K562 (cell line): ENCODE measurements at regions not wholly inside any gene's neighbourhood (a gene's known extent, or its start where the extent isn't known, plus 50 kb on each side); places are given as distances from the start of the nearest gene placed in this dataset.

Source experiments
- ATAC-seq: fragments of 200-7000 bp; cut with Tn5 transposase; 3 replicates; pipeline ENCODE4 v1.9.1; 2020; ENCODE audit warnings: moderate library complexity
- BruUV-seq: library from RNA; stranded (reverse); fragments of 400-500 nt; replicated peaks from 2 replicates; lab custom pipeline; 2021; lab: Mats Ljungman, UMichigan
- CTCF ChIA-PET: fragments of 300-600 bp; formaldehyde crosslinking; extraction: SDS; loops from one replicate; lab custom pipeline; 2021; ENCODE audit warnings: low intra/inter-chr PET ratio; lab: Yijun Ruan, JAX
- POLR2A ChIA-PET: fragments of 300-600, 350-650 bp; sonication (Branson Sonifier 250); formaldehyde crosslinking; extraction: SDS; loops from one replicate; lab custom pipeline; 2021; ENCODE audit warnings: antibody characterized with exemption, inconsistent platforms; lab: Yijun Ruan, JAX
- DNase-seq, 4 experiments: peaks; one replicate each; pipeline versions ENCODE4 v3.0.0 to v3.0.0-alpha.2; 2011 to 2018; ENCODE audit warnings: low spot score in 3 of 4, mixed read lengths in 3 of 4; ENCODE audit errors: extremely low read depth in 1 of 4
- FAIRE-seq: peaks from 2 replicates; lab custom pipeline; 2011; peaks lifted over from hg19 to GRCh38; lab: Jason Lieb, UNC
- H2AFZ ChIP-seq: 2 replicates; pipeline ENCODE4 v1.6.0; 2011; ENCODE audit warnings: low read depth, low read length, control low read depth, inconsistent platforms
- H3K27ac ChIP-seq: fragments of 200-600 bp; 3 replicates; pipeline ENCODE4 v1.8.0; 2011; ENCODE audit warnings: low read depth, mild to moderate bottlenecking, control low read depth, inconsistent platforms, low read length, moderate library complexity, mixed read lengths; ENCODE audit errors: extremely low read depth
- H3K27me3 ChIP-seq, 2 experiments: fragments of 300-600 bp in 1 of 2; 2 replicates in 1 of 2; 3 replicates in 1 of 2; pipeline versions ENCODE4 v1.6.0 to v1.8.0; 2011; ENCODE audit warnings: inconsistent platforms in 2 of 2, low read length in 2 of 2, mild to moderate bottlenecking in 1 of 2, mixed read lengths in 1 of 2, moderate library complexity in 1 of 2; ENCODE audit not compliant: control insufficient read depth in 2 of 2, insufficient read depth in 2 of 2
- H3K36me3 ChIP-seq: fragments of 300-600 bp; 3 replicates; pipeline ENCODE4 v1.8.0; 2011; ENCODE audit warnings: mild to moderate bottlenecking, low read length, inconsistent platforms; ENCODE audit not compliant: control insufficient read depth, insufficient read depth
- H3K4me1 ChIP-seq, 2 experiments: fragments of 200-600 bp in 1 of 2; replicated peaks in 1 of 2; 2 replicates in 1 of 2; 3 replicates in 1 of 2; pipeline versions ENCODE4 v1.5.1 to v1.8.0; 2011; ENCODE audit warnings: inconsistent platforms in 2 of 2, low read length in 2 of 2, mild to moderate bottlenecking in 1 of 2, mixed read lengths in 1 of 2, moderate library complexity in 1 of 2; ENCODE audit not compliant: control insufficient read depth in 2 of 2, insufficient read depth in 2 of 2
- H3K4me2 ChIP-seq: 2 replicates; pipeline ENCODE4 v1.6.1; 2011; ENCODE audit warnings: low read length, control low read depth, inconsistent platforms, mixed read lengths; ENCODE audit not compliant: insufficient read depth
- H3K4me3 ChIP-seq: fragments of 200-600 bp; sonication (generic), shearing (Covaris generic); 2 replicates; pipeline ENCODE4 v1.5.1; 2016; ENCODE audit warnings: control low read depth, inconsistent platforms
- H3K79me2 ChIP-seq: fragments of 200-600 bp; 3 replicates; pipeline ENCODE4 v1.8.0; 2011; ENCODE audit warnings: low read length, inconsistent platforms; ENCODE audit not compliant: control insufficient read depth, insufficient read depth
- H3K9ac ChIP-seq, 2 experiments: 2 replicates each; pipeline versions ENCODE4 v1.6.0 to v1.6.1; 2011; ENCODE audit warnings: low read depth in 2 of 2, low read length in 2 of 2, control low read depth in 1 of 2, inconsistent platforms in 1 of 2, mild to moderate bottlenecking in 1 of 2, mixed read lengths in 1 of 2; ENCODE audit not compliant: insufficient read depth in 1 of 2
- H3K9me1 ChIP-seq: one replicate; pipeline ENCODE4 v1.6.0; 2011; ENCODE audit warnings: inconsistent platforms, mild to moderate bottlenecking, low read length, moderate library complexity; ENCODE audit not compliant: control insufficient read depth, insufficient read depth
- H3K9me3 ChIP-seq: replicated peaks from 2 replicates; pipeline ENCODE4 v1.5.1; 2011; ENCODE audit warnings: low read depth, low read length, inconsistent platforms; ENCODE audit not compliant: control insufficient read depth, insufficient read depth
- H4K20me1 ChIP-seq: replicated peaks from 2 replicates; pipeline ENCODE4 v1.6.1; 2011; ENCODE audit warnings: low read length, inconsistent platforms, mixed read lengths; ENCODE audit not compliant: control insufficient read depth, insufficient read depth
- CREBBP ChIP-seq: IDR thresholded peaks from one replicate; pipeline ENCODE4 v1.6.1; 2012; ENCODE audit warnings: low read depth, mild to moderate bottlenecking, control low read depth, inconsistent platforms, low read length
- E2F6 ChIP-seq, 2 experiments: IDR thresholded peaks; 2 replicates each; pipeline ENCODE4 v1.6.1; 2011; ENCODE audit warnings: borderline replicate concordance in 1 of 2, control low read depth in 1 of 2, low read depth in 1 of 2, low read length in 1 of 2, mild to moderate bottlenecking in 1 of 2, mixed read lengths in 1 of 2, moderate library complexity in 1 of 2; ENCODE audit not compliant: insufficient read depth in 1 of 2, insufficient read length in 1 of 2, poor library complexity in 1 of 2, severe bottlenecking in 1 of 2; ENCODE audit errors: extremely low read depth in 1 of 2
- KAT2B ChIP-seq: IDR thresholded peaks from one replicate; pipeline ENCODE4 v1.6.1; 2012; ENCODE audit warnings: low read depth, mild to moderate bottlenecking, control low read depth, inconsistent platforms, low read length, moderate library complexity
- PCBP1 ChIP-seq: fragments of 200-400 bp; formaldehyde crosslinking; IDR thresholded peaks from 2 replicates; pipeline ENCODE4 v1.6.1; 2018; ENCODE audit warnings: mild to moderate bottlenecking, low read depth, low read length; ENCODE audit not compliant: poor library complexity, severe bottlenecking
- PPARD ChIP-seq: fragments of 250-450 bp; sonication (Bioruptor Pico); IDR thresholded peaks from 2 replicates; pipeline ENCODE4 v1.8.0; 2022; ENCODE audit warnings: inconsistent platforms, mild to moderate bottlenecking, moderate library complexity
- ZNF174 ChIP-seq: fragments of 250-450 bp; sonication (Bioruptor Pico); IDR thresholded peaks from 2 replicates; pipeline ENCODE4 v1.4.0; 2020; ENCODE audit warnings: mild to moderate bottlenecking
- WGBS: fragments of 100-300 bp; shearing (Covaris generic); methylation state at CpG from one replicate; pipeline ENCODE4 v1.1.6; 2016; ENCODE audit warnings: low coverage, mixed read lengths; ENCODE audit not compliant: insufficient coverage; ENCODE audit errors: missing lambda C conversion rate; 5-methylcytosine and 5-hydroxymethylcytosine counted together
- in situ Hi-C: fragments of 300-500 bp; cut with MboI; formaldehyde crosslinking; loops from 4 replicates; pipeline ENCODE4 v1.15.0; 2018; ENCODE audit warnings: inconsistent platforms, mixed read lengths
- intact Hi-C: fragments of 100-400 bp; cut with micrococcal nuclease; formaldehyde crosslinking; loops from 2 replicates; pipeline ENCODE4 v1.14.2; 2022

GRCh38 chr6:168737481-168737880 lies 296.5 kb downstream of the SMOC2 start:
- DNase-seq, result no peak
- Histone ChIP-seq H3K9ac (no peak overlapping the region), H2AFZ (no peak overlapping the region), H3K36me3 (no peaks in the 10 kb centered on the region), H3K9me1 (no peaks in the 10 kb centered on the region), H3K4me3 (no peak overlapping the region), H3K27me3 (peaks cover 2 to 10% of the 10 kb centered on the region in 2 experiments; a peak in 3 of 5 replicates), H3K27ac (no peak overlapping the region), H3K4me1 (no peaks in the 10 kb centered on the region), H3K79me2 (no peaks in the 10 kb centered on the region), H4K20me1 (no peaks in the 10 kb centered on the region), H3K9me3 (no peaks in the 10 kb centered on the region; the same call in 1 of the 2 replicates), H3K4me2 (no peak overlapping the region)
- CTCF ChIA-PET, result no interaction called here
- intact Hi-C loops, result no loop called here
- BruUV-seq, result no TSS peak
- in situ Hi-C loops, result no loop called here
- WGBS, result 3% methylated on average over 5 of the region's 5 CpGs
- FAIRE-seq, result no peak
- POLR2A ChIA-PET, result no interaction called here
- TF ChIP-seq ZNF174 (CRISPR knock-in tag) (no peak), CREBBP (no peak)
- ATAC-seq, result no peak

- in situ Hi-C loops, result no loop called here
- Histone ChIP-seq H2AFZ (no peak overlapping the region), H3K27me3 (peaks cover 0 to 5% of the 10 kb centered on the region in 2 experiments; a peak in 1 of 5 replicates), H3K9ac (no peak overlapping the region), H3K4me1 (no peaks in the 10 kb centered on the region), H3K9me3 (no peaks in the 10 kb centered on the region; the same call in 1 of the 2 replicates), H3K36me3 (no peaks in the 10 kb centered on the region), H3K79me2 (no peaks in the 10 kb centered on the region), H3K4me3 (no peak overlapping the region), H4K20me1 (no peaks in the 10 kb centered on the region), H3K9me1 (no peaks in the 10 kb centered on the region), H3K27ac (no peak overlapping the region), H3K4me2 (no peak overlapping the region)
- CTCF ChIA-PET, result no interaction called here
- BruUV-seq, result no TSS peak
- TF ChIP-seq E2F6 (IDR thresholded peaks at IDR 0.05; ENCODE audit: borderline replicate concordance in 1 of 2, extremely low read depth in 1 of 2, insufficient read depth in 1 of 2, insufficient read length in 1 of 2, low read depth in 1 of 2, low read length in 1 of 2, poor library complexity in 1 of 2, severe bottlenecking in 1 of 2), result no peak
- no peak for TF ChIP-seq PCBP1
- TF ChIP-seq KAT2B, result no peak
- TF ChIP-seq PPARD (CRISPR knock-in tag), result no peak
- no peak for DNase-seq
- intact Hi-C loops, result no loop called here
- no peak for FAIRE-seq
- POLR2A ChIA-PET, result no interaction called here
- 0% methylated on average over 3 of the region's 3 CpGs for WGBS
- no peak for ATAC-seq
Observed at GRCh38 chr6:168737014-168737413, 296.0 kb downstream of the SMOC2 start.
